HEK293 (cell line): ENCODE measurements at regions not wholly inside any gene's neighbourhood (a gene's known extent, or its start where the extent isn't known, plus 50 kb on each side); places are given as distances from the start of the nearest gene placed in this dataset.
"Not testable (repeated sequence)": the region's sequence is repeated elsewhere in the genome, so short reads cannot be mapped to it uniquely, and the experiment has no call there.

ENCODE experiments used
- CTCF ChIA-PET: fragments of 350-600 bp; formaldehyde crosslinking; extraction: SDS; loops from one replicate; lab custom pipeline; 2021; ENCODE audit warnings: antibody characterized with exemption; lab: Yijun Ruan, JAX
- POLR2A ChIA-PET: fragments of 300-600 bp; formaldehyde crosslinking; extraction: SDS; loops from one replicate; lab custom pipeline; 2020; ENCODE audit warnings: antibody characterized with exemption, inconsistent platforms; lab: Yijun Ruan, JAX
- H3K27ac ChIP-seq: fragments of 200-500 bp; sonication (Bioruptor generic); 2 replicates; pipeline ENCODE4 v1.5.1; 2014; ENCODE audit warnings: low read depth, low read length, control low read depth, inconsistent platforms; ENCODE audit errors: extremely low read depth
- H3K36me3 ChIP-seq, 2 experiments: fragments of 200-500 bp in 1 of 2; sonication (Bioruptor generic) in 1 of 2; 1 replicate in 1 of 2; 2 replicates in 1 of 2; pipeline ENCODE4 v1.5.1; 2014 to 2017; ENCODE audit warnings: inconsistent platforms in 2 of 2, low read length in 2 of 2; ENCODE audit not compliant: control insufficient read depth in 2 of 2, insufficient read depth in 1 of 2
- H3K4me1 ChIP-seq: fragments of 200-500 bp; sonication (Bioruptor generic); 2 replicates; pipeline ENCODE4 v1.5.1; 2014; ENCODE audit warnings: mild to moderate bottlenecking, low read length, inconsistent platforms; ENCODE audit not compliant: control insufficient read depth, insufficient read depth
- H3K4me3 ChIP-seq: 2 replicates; pipeline ENCODE4 v1.5.1; 2011; ENCODE audit warnings: low read depth, mild to moderate bottlenecking, control low read depth, low read length, moderate library complexity
- H3K9me3 ChIP-seq: fragments of 200-500 bp; sonication (Bioruptor generic); 2 replicates; pipeline ENCODE4 v1.5.1; 2014; ENCODE audit warnings: low read depth, low read length, inconsistent platforms; ENCODE audit not compliant: control insufficient read depth, insufficient read depth
- KLF8 ChIP-seq: fragments of 450-650 bp; formaldehyde crosslinking; IDR thresholded peaks from 2 replicates; pipeline ENCODE4 v1.5.1; 2016; ENCODE audit warnings: missing biosample characterization, missing genetic modification characterization
- KLF9 ChIP-seq: fragments of 450-650 bp; formaldehyde crosslinking; IDR thresholded peaks from 2 replicates; pipeline ENCODE4 v1.5.1; 2016; ENCODE audit warnings: missing biosample characterization, missing genetic modification characterization, low read depth
- SP3 ChIP-seq: fragments of 450-650 bp; formaldehyde crosslinking; IDR thresholded peaks from 2 replicates; pipeline ENCODE4 v1.5.1; 2016; ENCODE audit warnings: missing biosample characterization, missing genetic modification characterization
- YY1 ChIP-seq: fragments of 450-650 bp; formaldehyde crosslinking; IDR thresholded peaks from 2 replicates; pipeline ENCODE4 v1.5.1; 2018; ENCODE audit warnings: missing biosample characterization, missing genetic modification characterization
- ZNF2 ChIP-seq: fragments of 450-650 bp; formaldehyde crosslinking; IDR thresholded peaks from 2 replicates; pipeline ENCODE4 v1.5.1; 2016; ENCODE audit warnings: missing biosample characterization, missing genetic modification characterization
- ZNF394 ChIP-seq: fragments of 450-650 bp; formaldehyde crosslinking; IDR thresholded peaks from 2 replicates; pipeline ENCODE4 v1.5.1; 2016; ENCODE audit warnings: missing biosample characterization, missing genetic modification characterization, mild to moderate bottlenecking, moderate library complexity, borderline replicate concordance
- ZNF677 ChIP-seq: fragments of 450-650 bp; IDR thresholded peaks from 2 replicates; pipeline ENCODE4 v1.5.0; 2018; ENCODE audit warnings: missing biosample characterization, mild to moderate bottlenecking, missing genetic modification characterization, moderate library complexity
- ZNF701 ChIP-seq: fragments of 450-650 bp; formaldehyde crosslinking; IDR thresholded peaks from 2 replicates; pipeline ENCODE4 v1.5.1; 2016; ENCODE audit warnings: missing biosample characterization, missing genetic modification characterization
- ZXDB ChIP-seq: fragments of 450-650 bp; formaldehyde crosslinking; IDR thresholded peaks from 2 replicates; pipeline ENCODE4 v1.5.1; 2016; ENCODE audit warnings: missing biosample characterization, missing genetic modification characterization
- TF ChIP-seq, protein P1 (sequence below): fragments of 450-650 bp; formaldehyde crosslinking; IDR thresholded peaks from 2 replicates; pipeline ENCODE4 v1.5.1; 2016; ENCODE audit warnings: missing biosample characterization, missing genetic modification characterization
- TF ChIP-seq, protein P2 (sequence below): fragments of 450-650 bp; formaldehyde crosslinking; IDR thresholded peaks from 2 replicates; pipeline ENCODE4 v1.5.0; 2017; ENCODE audit warnings: missing biosample characterization, missing genetic modification characterization, borderline replicate concordance
- TF ChIP-seq, protein P3 (sequence below): fragments of 450-650 bp; formaldehyde crosslinking; IDR thresholded peaks from 2 replicates; pipeline ENCODE4 v1.5.1; 2017; ENCODE audit warnings: missing biosample characterization, missing genetic modification characterization
- TF ChIP-seq, protein P4 (sequence below): fragments of 450-650 bp; formaldehyde crosslinking; IDR thresholded peaks from 2 replicates; pipeline ENCODE4 v1.5.1; 2016; ENCODE audit warnings: missing biosample characterization, missing genetic modification characterization, borderline replicate concordance

DNA sequence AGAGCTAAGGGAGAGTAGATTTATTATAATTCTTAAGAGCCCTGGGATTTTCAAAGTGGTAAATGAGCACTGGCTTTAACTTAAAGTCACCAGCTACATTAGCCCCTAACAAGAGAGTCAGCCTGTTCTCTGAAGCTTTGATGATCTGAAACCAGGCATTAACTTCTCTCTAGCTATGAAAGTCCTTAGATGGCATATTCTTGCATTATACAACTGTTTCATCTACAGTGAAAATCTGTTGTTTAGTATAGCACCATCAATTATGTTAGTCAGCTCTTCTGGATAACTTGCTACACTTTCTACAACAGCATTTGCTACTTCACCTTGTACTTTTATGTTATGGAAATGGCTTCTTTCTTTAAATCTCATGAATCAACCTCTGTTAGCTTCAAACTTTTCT lies 1046.7 kb downstream of the HACE1 start:
- ChIA-PET CTCF (no interaction called here), POLR2A (no interaction called here)
- TF ChIP-seq, protein P1, sequence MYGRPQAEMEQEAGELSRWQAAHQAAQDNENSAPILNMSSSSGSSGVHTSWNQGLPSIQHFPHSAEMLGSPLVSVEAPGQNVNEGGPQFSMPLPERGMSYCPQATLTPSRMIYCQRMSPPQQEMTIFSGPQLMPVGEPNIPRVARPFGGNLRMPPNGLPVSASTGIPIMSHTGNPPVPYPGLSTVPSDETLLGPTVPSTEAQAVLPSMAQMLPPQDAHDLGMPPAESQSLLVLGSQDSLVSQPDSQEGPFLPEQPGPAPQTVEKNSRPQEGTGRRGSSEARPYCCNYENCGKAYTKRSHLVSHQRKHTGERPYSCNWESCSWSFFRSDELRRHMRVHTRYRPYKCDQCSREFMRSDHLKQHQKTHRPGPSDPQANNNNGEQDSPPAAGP, result no peak
- no peak for TF ChIP-seq ZNF394 (tag by site-specific recombination)
- no peak overlapping the region for H3K27ac ChIP-seq
- H3K36me3 ChIP-seq, result no peaks in the 10 kb centered on the region
- no peaks in the 10 kb centered on the region for H3K4me1 ChIP-seq
- H3K9me3 ChIP-seq, result no peaks in the 10 kb centered on the region
- no peak overlapping the region for H3K4me3 ChIP-seq

DNA sequence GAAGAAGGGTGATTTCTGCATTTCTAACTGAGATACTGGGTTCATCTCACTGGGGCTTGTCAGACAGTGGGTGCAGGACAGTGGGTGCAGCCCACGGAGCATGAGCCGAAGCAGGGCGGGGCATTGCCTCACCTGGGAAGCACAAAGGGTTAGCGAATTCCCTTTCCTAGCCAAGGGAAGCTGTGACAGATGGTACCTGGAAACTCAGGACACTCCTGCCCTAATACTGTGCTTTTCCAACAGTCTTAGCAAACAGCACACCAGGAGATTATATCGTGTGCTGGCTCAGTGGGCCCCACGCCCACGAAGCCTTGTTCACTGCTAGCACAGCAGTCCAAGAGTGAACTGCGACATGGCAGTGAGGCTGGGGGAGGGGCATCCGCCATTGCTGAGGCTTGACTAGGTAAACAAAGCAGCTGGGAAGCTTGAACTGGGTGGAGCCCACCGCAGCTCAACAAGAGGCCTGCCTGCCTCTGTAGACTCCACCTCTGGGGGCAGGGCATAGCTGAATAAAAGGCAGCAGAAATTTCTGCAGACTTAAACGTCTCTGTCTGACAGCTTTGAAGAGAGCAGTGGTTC lies 1057.7 kb downstream of the HACE1 start:
- H3K36me3 ChIP-seq, H3K9me3 ChIP-seq, H3K4me1 ChIP-seq, H3K27ac ChIP-seq, POLR2A ChIA-PET, CTCF ChIA-PET, H3K4me3 ChIP-seq: not testable (repeated sequence)

DNA sequence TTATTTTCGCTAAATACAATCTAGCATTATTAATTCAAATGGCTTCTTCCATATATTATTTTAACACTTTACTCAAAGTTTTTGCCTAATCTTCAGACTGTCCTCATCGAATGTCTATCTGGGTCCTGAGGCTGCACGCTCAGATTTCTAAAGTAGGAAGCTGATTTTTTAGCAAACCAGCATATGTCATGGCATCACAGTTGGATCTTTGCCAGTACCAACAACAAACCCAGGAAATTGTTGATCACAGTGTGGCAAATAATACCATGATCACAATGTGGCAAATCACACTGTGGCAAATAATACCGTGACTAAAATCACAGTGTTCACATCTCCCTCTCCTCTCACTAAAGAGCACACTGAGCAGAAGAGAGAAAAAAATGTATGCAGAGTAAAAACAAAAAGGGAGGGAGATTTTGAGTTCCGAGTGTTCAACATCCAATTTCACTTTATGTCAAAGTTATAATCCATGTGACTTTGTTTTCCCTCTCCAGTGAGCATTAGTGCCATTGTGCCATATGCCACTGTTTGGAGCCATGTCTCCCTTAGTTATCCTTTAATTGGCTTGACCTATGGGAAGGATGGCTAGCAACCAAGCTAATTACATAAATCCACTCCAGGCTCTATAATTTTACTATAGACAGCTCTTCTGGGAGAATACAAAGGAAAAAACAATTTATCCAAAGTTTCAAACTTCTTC lies 1059.6 kb downstream of the HACE1 start:
- H3K27ac ChIP-seq, result no peak overlapping the region
- ChIA-PET CTCF (no interaction called here), POLR2A (no interaction called here)
- no peaks in the 10 kb centered on the region for H3K4me1 ChIP-seq
- H3K36me3 ChIP-seq, result no peaks in the 10 kb centered on the region
- H3K9me3 ChIP-seq, result no peaks in the 10 kb centered on the region
- TF ChIP-seq ZNF677 (tag by site-specific recombination) (no peak), SP3 (tag by site-specific recombination) (no peak), YY1 (no peak), ZNF701 (tag by site-specific recombination) (no peak), ZNF2 (tag by site-specific recombination) (no peak), KLF9 (tag by site-specific recombination) (no peak), KLF8 (tag by site-specific recombination) (no peak), ZXDB (tag by site-specific recombination) (no peak)
- TF ChIP-seq, protein P2, sequence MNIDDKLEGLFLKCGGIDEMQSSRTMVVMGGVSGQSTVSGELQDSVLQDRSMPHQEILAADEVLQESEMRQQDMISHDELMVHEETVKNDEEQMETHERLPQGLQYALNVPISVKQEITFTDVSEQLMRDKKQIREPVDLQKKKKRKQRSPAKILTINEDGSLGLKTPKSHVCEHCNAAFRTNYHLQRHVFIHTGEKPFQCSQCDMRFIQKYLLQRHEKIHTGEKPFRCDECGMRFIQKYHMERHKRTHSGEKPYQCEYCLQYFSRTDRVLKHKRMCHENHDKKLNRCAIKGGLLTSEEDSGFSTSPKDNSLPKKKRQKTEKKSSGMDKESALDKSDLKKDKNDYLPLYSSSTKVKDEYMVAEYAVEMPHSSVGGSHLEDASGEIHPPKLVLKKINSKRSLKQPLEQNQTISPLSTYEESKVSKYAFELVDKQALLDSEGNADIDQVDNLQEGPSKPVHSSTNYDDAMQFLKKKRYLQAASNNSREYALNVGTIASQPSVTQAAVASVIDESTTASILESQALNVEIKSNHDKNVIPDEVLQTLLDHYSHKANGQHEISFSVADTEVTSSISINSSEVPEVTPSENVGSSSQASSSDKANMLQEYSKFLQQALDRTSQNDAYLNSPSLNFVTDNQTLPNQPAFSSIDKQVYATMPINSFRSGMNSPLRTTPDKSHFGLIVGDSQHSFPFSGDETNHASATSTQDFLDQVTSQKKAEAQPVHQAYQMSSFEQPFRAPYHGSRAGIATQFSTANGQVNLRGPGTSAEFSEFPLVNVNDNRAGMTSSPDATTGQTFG, result no peak
- TF ChIP-seq, protein P3, sequence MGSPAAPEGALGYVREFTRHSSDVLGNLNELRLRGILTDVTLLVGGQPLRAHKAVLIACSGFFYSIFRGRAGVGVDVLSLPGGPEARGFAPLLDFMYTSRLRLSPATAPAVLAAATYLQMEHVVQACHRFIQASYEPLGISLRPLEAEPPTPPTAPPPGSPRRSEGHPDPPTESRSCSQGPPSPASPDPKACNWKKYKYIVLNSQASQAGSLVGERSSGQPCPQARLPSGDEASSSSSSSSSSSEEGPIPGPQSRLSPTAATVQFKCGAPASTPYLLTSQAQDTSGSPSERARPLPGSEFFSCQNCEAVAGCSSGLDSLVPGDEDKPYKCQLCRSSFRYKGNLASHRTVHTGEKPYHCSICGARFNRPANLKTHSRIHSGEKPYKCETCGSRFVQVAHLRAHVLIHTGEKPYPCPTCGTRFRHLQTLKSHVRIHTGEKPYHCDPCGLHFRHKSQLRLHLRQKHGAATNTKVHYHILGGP (tag by site-specific recombination), result no peak
- TF ChIP-seq, protein P4, sequence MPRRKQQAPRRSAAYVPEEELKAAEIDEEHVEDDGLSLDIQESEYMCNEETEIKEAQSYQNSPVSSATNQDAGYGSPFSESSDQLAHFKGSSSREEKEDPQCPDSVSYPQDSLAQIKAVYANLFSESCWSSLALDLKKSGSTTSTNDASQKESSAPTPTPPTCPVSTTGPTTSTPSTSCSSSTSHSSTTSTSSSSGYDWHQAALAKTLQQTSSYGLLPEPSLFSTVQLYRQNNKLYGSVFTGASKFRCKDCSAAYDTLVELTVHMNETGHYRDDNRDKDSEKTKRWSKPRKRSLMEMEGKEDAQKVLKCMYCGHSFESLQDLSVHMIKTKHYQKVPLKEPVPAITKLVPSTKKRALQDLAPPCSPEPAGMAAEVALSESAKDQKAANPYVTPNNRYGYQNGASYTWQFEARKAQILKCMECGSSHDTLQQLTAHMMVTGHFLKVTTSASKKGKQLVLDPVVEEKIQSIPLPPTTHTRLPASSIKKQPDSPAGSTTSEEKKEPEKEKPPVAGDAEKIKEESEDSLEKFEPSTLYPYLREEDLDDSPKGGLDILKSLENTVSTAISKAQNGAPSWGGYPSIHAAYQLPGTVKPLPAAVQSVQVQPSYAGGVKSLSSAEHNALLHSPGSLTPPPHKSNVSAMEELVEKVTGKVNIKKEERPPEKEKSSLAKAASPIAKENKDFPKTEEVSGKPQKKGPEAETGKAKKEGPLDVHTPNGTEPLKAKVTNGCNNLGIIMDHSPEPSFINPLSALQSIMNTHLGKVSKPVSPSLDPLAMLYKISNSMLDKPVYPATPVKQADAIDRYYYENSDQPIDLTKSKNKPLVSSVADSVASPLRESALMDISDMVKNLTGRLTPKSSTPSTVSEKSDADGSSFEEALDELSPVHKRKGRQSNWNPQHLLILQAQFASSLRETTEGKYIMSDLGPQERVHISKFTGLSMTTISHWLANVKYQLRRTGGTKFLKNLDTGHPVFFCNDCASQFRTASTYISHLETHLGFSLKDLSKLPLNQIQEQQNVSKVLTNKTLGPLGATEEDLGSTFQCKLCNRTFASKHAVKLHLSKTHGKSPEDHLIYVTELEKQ (tag by site-specific recombination), result no peak
- H3K4me3 ChIP-seq, result no peak overlapping the region
